Colonic mucosa (tissue), 4 donors: ENCODE measurements at regions not wholly inside any gene's neighbourhood (a gene's known extent, or its start where the extent isn't known, plus 50 kb on each side); places are given as distances from the start of the nearest gene placed in this dataset.

ENCODE experiments used
- DNase-seq: peaks from one replicate; pipeline ENCODE4 v3.0.0-alpha.2; 2020
- H3K27ac ChIP-seq: fragments of 200-600 bp; one replicate; pipeline ENCODE4 v1.8.0; 2021
- H3K27me3 ChIP-seq: fragments of 200-600 bp; one replicate; pipeline ENCODE4 v1.8.0; 2021
- H3K36me3 ChIP-seq: fragments of 200-600 bp; one replicate; pipeline ENCODE4 v1.8.0; 2021
- H3K4me1 ChIP-seq: fragments of 200-600 bp; one replicate; pipeline ENCODE4 v1.8.0; 2021; ENCODE audit warnings: mild to moderate bottlenecking
- H3K4me3 ChIP-seq: fragments of 200-600 bp; one replicate; pipeline ENCODE4 v1.8.0; 2021
- H3K9ac ChIP-seq, 2 donors: one replicate each; pipeline ENCODE4 v1.7.0; 2013; ENCODE audit warnings: control low read depth in 2 of 2, low read depth in 2 of 2, low read length in 2 of 2
- H3K9me3 ChIP-seq: fragments of 200-600 bp; one replicate; pipeline ENCODE4 v1.8.0; 2021
- intact Hi-C: fragments of 100-400 bp; cut with DNase I; formaldehyde crosslinking; loops from one replicate; pipeline ENCODE4 v1.14.1; 2022
- TF ChIP-seq, protein P1 (sequence below): fragments of 200-600 bp; IDR thresholded peaks from one replicate; pipeline ENCODE4 v1.8.0; 2022; ENCODE audit warnings: antibody characterized with exemption, mild to moderate bottlenecking
- donor health status: healthy.
- donor health status: DM: no; HTN: no; CAD: no.
- donor health status: DM: no; HTN: no; CAD: no.

DNA sequence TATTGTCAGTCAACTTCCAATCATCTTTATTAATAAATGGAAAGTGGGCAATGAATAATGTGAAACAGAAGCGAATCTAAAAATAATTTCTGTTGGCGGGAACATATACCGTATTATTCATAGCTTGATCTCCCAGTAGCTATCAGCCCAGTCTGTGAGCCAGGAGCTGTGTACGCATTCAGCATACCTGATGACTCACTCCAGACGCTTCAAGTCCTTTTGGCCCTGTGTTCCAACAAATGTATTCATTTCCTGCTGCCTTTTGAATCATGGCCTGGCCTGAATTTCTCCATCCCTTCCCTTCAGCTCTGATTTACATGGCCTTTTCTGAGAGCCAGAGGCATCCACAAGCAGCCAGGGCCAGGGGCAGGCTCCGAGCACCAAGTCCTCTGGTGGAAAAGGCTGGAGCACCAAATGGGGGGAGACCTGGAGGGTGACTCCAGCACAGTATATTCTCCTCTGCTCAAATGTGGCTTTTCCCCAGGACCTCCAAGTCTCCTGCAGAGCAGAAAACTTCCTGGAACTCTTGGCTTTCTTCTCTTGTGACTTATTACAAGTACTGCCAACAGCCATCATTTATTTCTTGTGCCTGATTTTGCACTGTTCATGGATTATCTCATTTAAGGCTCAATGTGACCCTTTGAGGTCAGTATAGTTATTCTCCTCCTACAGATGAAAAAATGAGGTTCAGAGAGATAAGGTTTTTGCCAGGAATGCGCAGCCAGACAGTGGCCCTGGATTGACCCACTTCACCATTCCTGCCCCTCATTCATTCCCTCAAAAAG, 108.7 kb downstream of the EN1 start:
- Histone ChIP-seq H3K36me3 (no peaks in the 10 kb centered on the region), H3K4me3 (no peak overlapping the region), H3K27ac (no peak overlapping the region), H3K4me1 (no peaks in the 10 kb centered on the region), H3K9me3 (no peaks in the 10 kb centered on the region), H3K27me3 (no peaks in the 10 kb centered on the region), H3K9ac (no peak overlapping the region)
- no peak for DNase-seq
- TF ChIP-seq, protein P1, sequence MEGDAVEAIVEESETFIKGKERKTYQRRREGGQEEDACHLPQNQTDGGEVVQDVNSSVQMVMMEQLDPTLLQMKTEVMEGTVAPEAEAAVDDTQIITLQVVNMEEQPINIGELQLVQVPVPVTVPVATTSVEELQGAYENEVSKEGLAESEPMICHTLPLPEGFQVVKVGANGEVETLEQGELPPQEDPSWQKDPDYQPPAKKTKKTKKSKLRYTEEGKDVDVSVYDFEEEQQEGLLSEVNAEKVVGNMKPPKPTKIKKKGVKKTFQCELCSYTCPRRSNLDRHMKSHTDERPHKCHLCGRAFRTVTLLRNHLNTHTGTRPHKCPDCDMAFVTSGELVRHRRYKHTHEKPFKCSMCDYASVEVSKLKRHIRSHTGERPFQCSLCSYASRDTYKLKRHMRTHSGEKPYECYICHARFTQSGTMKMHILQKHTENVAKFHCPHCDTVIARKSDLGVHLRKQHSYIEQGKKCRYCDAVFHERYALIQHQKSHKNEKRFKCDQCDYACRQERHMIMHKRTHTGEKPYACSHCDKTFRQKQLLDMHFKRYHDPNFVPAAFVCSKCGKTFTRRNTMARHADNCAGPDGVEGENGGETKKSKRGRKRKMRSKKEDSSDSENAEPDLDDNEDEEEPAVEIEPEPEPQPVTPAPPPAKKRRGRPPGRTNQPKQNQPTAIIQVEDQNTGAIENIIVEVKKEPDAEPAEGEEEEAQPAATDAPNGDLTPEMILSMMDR: no peak
- intact Hi-C loops: no loop called here

DNA sequence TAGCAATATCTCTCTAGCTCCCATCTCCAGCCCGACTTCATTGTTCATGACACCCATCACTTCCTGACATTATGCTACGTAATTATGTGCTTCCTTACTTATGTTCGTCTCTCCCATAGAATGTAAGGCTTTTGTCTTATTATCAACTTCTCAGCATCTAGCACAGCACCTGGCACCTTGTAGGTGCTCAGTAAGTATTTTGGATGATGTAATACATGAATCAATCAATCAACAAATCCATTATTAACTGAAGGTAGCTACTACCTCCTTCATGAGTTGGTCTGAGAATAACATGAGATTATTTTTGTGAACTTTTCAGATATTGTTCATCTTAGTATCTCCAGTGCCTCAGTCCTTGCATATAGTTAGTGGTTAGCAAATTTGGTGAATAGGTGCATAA, 109.3 kb downstream of the EN1 start:
- intact Hi-C loops: no loop called here
- Histone ChIP-seq H3K9me3 (no peaks in the 10 kb centered on the region), H3K4me3 (no peak overlapping the region), H3K27me3 (no peaks in the 10 kb centered on the region), H3K9ac (no peak overlapping the region), H3K27ac (no peak overlapping the region), H3K4me1 (no peaks in the 10 kb centered on the region), H3K36me3 (no peaks in the 10 kb centered on the region)
- TF ChIP-seq, protein P1: no peak
- no peak for DNase-seq

DNA sequence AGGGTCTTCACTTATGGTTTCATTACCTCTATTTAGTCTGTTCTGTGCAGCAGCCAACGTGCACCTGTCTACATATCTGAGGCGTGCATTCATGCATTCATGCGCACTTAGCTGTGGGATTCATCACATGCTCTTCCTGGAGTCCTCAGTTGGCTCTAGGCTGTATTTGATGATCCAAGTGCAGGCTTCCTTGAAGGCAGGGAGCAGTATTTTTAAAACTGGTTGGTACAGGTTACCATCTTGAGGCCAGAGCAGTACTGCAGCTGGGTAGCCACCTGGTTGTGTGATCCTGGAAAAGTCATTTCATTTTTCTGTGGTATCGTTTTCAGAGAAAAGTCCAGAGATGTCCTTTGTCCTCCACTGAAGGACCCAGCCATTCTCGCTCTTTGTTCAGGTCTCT, 109.8 kb downstream of the EN1 start:
- DNase-seq: no peak
- Histone ChIP-seq H3K36me3 (no peaks in the 10 kb centered on the region), H3K4me1 (no peaks in the 10 kb centered on the region), H3K27ac (no peak overlapping the region), H3K27me3 (no peaks in the 10 kb centered on the region), H3K9ac (no peak overlapping the region), H3K4me3 (no peak overlapping the region), H3K9me3 (no peaks in the 10 kb centered on the region)
- intact Hi-C loops: no loop called here
- TF ChIP-seq, protein P1: no peak

DNA sequence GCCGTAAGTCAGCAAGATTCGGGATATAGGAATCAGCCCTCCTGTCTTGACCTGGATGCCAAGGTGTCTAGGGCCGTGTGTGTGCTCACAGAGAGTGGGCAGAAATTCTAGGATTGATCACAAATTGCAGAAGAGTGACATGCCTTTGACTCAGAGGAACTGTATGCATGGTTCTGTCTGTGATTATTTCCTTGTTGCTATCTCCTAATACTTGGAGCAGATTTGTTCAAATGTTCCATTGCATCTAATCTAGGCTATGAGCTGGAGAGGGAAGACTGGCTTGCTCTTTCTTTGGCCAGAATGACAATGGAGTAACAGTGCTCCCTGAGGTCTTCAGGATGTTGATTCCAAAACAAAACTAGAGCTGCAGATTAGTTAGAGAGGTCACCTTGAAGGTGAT, 115.0 kb downstream of the EN1 start:
- Histone ChIP-seq H3K9ac (no peak overlapping the region), H3K27ac (no peak overlapping the region), H3K4me1 (no peaks in the 10 kb centered on the region), H3K36me3 (no peaks in the 10 kb centered on the region), H3K9me3 (no peaks in the 10 kb centered on the region), H3K4me3 (no peak overlapping the region), H3K27me3 (no peaks in the 10 kb centered on the region)
- TF ChIP-seq, protein P1: no peak
- DNase-seq: no peak
- intact Hi-C loops: no loop called here

DNA sequence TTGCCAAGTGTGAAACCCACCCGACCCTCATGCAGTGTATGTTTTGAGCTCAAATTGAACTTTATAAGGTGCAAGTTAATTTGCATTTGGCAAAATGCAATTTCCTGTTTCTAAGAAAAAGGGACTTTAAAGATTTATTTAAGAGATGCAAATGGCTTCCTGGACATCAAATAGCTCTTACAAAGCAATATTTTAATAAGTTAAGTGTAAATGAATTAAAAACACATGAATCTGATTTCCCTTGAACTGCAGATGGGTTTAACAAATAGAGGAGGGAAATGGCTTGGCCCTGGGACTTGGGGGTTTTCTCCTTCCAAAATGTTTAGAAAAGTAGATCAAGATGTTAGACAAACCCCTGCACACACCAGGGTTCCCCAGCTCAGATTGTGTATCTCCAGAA, 116.0 kb downstream of the EN1 start:
- no peak overlapping the region for H3K27ac ChIP-seq
- H3K9ac ChIP-seq: no peak overlapping the region
- intact Hi-C loops: no loop called here
- no peak for DNase-seq
- TF ChIP-seq, protein P1: no peak
- no peaks in the 10 kb centered on the region for H3K9me3 ChIP-seq
- H3K4me3 ChIP-seq: no peak overlapping the region
- no peaks in the 10 kb centered on the region for H3K4me1 ChIP-seq
- H3K27me3 ChIP-seq: no peaks in the 10 kb centered on the region
- H3K36me3 ChIP-seq: no peaks in the 10 kb centered on the region
